ENCODE measurements at regions not wholly inside any gene's neighbourhood (a gene's known extent, or its start where the extent isn't known, plus 50 kb on each side); places are given as distances from the start of the nearest gene placed in this dataset.

- Histone ChIP-seq H3K4me3 (ENCODE audit: low read length) (no peak overlapping the region), H3K27me3 (ENCODE audit: insufficient read depth, low read length) (no peaks in the 10 kb centered on the region), H3K36me3 (ENCODE audit: insufficient read depth, low read depth, low read length) (no peaks in the 10 kb centered on the region), H3K9me3 (ENCODE audit: insufficient read depth, low read depth, low read length) (no peaks in the 10 kb centered on the region), H3K27ac (ENCODE audit: low read length) (no peak overlapping the region), H3K4me1 (ENCODE audit: insufficient read depth, low read length) (no peaks in the 10 kb centered on the region), H3K9ac (ENCODE audit: low read depth, low read length) (no peak overlapping the region)
Measured at GRCh38 chr4:181046809-181047208, 1196.4 kb upstream of the TENM3 start.

- no peaks in the 10 kb centered on the region for H3K4me1 ChIP-seq (ENCODE audit: insufficient read depth, low read length)
- no peak overlapping the region for H3K9ac ChIP-seq (ENCODE audit: low read depth, low read length)
- H3K27me3 ChIP-seq (ENCODE audit: insufficient read depth, low read length), result no peaks in the 10 kb centered on the region
- H3K4me3 ChIP-seq (ENCODE audit: low read length), result no peak overlapping the region
- no peak overlapping the region for H3K27ac ChIP-seq (ENCODE audit: low read length)
- H3K9me3 ChIP-seq (ENCODE audit: insufficient read depth, low read depth, low read length), result no peaks in the 10 kb centered on the region
- no peaks in the 10 kb centered on the region for H3K36me3 ChIP-seq (ENCODE audit: insufficient read depth, low read depth, low read length)
Measured at GRCh38 chr4:181051931-181052330, 1191.3 kb upstream of the TENM3 start.

- no peak overlapping the region for H3K4me3 ChIP-seq (ENCODE audit: low read length)
- H3K27me3 ChIP-seq (ENCODE audit: insufficient read depth, low read length), result no peaks in the 10 kb centered on the region
- H3K9ac ChIP-seq (ENCODE audit: low read depth, low read length), result no peak overlapping the region
- H3K4me1 ChIP-seq (ENCODE audit: insufficient read depth, low read length), result peaks cover 9% of the 10 kb centered on the region; the same call in 1 of the 2 replicates
- no peaks in the 10 kb centered on the region for H3K36me3 ChIP-seq (ENCODE audit: insufficient read depth, low read depth, low read length)
- no peaks in the 10 kb centered on the region for H3K9me3 ChIP-seq (ENCODE audit: insufficient read depth, low read depth, low read length)
- no peak overlapping the region for H3K27ac ChIP-seq (ENCODE audit: low read length)
Measured at GRCh38 chr4:181061787-181062186, 1181.4 kb upstream of the TENM3 start.

- Histone ChIP-seq H3K9ac (ENCODE audit: low read depth, low read length) (no peak overlapping the region), H3K36me3 (ENCODE audit: insufficient read depth, low read depth, low read length) (no peaks in the 10 kb centered on the region), H3K27ac (ENCODE audit: low read length) (no peak overlapping the region), H3K4me1 (ENCODE audit: insufficient read depth, low read length) (peaks cover 9% of the 10 kb centered on the region; the same call in 1 of the 2 replicates), H3K4me3 (ENCODE audit: low read length) (no peak overlapping the region), H3K27me3 (ENCODE audit: insufficient read depth, low read length) (no peaks in the 10 kb centered on the region), H3K9me3 (ENCODE audit: insufficient read depth, low read depth, low read length) (no peaks in the 10 kb centered on the region)
Measured at GRCh38 chr4:181063212-181063611, 1180.0 kb upstream of the TENM3 start.

GRCh38 chr4:181077341-181077740, 1165.9 kb upstream of the TENM3 start:
- Histone ChIP-seq H3K9me3 (ENCODE audit: insufficient read depth, low read depth, low read length) (no peaks in the 10 kb centered on the region), H3K4me1 (ENCODE audit: insufficient read depth, low read length) (no peaks in the 10 kb centered on the region), H3K9ac (ENCODE audit: low read depth, low read length) (no peak overlapping the region), H3K36me3 (ENCODE audit: insufficient read depth, low read depth, low read length) (no peaks in the 10 kb centered on the region), H3K4me3 (ENCODE audit: low read length) (no peak overlapping the region), H3K27me3 (ENCODE audit: insufficient read depth, low read length) (no peaks in the 10 kb centered on the region), H3K27ac (ENCODE audit: low read length) (no peak overlapping the region)

- H3K36me3 ChIP-seq (ENCODE audit: insufficient read depth, low read depth, low read length), result no peaks in the 10 kb centered on the region
- H3K4me1 ChIP-seq (ENCODE audit: insufficient read depth, low read length), result no peaks in the 10 kb centered on the region
- H3K27ac ChIP-seq (ENCODE audit: low read length), result no peak overlapping the region
- no peak overlapping the region for H3K9ac ChIP-seq (ENCODE audit: low read depth, low read length)
- no peak overlapping the region for H3K4me3 ChIP-seq (ENCODE audit: low read length)
- no peaks in the 10 kb centered on the region for H3K9me3 ChIP-seq (ENCODE audit: insufficient read depth, low read depth, low read length)
- H3K27me3 ChIP-seq (ENCODE audit: insufficient read depth, low read length), result no peaks in the 10 kb centered on the region
Measured at GRCh38 chr4:181078196-181078595, 1165.0 kb upstream of the TENM3 start.

- Histone ChIP-seq H3K27me3 (ENCODE audit: insufficient read depth, low read length) (no peaks in the 10 kb centered on the region), H3K4me3 (ENCODE audit: low read length) (no peak overlapping the region), H3K4me1 (ENCODE audit: insufficient read depth, low read length) (no peaks in the 10 kb centered on the region; the same call in 1 of the 2 replicates)
Measured at GRCh38 chr4:181083757-181084361, 1159.3 kb upstream of the TENM3 start.

GRCh38 chr4:181085557-181085956, 1157.6 kb upstream of the TENM3 start:
- Histone ChIP-seq H3K36me3 (ENCODE audit: insufficient read depth, low read depth, low read length) (no peaks in the 10 kb centered on the region), H3K4me3 (ENCODE audit: low read length) (no peak overlapping the region), H3K4me1 (ENCODE audit: insufficient read depth, low read length) (no peaks in the 10 kb centered on the region; the same call in 1 of the 2 replicates), H3K27ac (ENCODE audit: low read length) (no peak overlapping the region), H3K27me3 (ENCODE audit: insufficient read depth, low read length) (no peaks in the 10 kb centered on the region), H3K9me3 (ENCODE audit: insufficient read depth, low read depth, low read length) (no peaks in the 10 kb centered on the region), H3K9ac (ENCODE audit: low read depth, low read length) (no peak overlapping the region)

More at GRCh38 chr4:181083757-181084361, 1159.3 kb upstream of the TENM3 start:
- H3K9ac ChIP-seq (ENCODE audit: low read depth, low read length), result no peak overlapping the region
- no peaks in the 10 kb centered on the region for H3K36me3 ChIP-seq (ENCODE audit: insufficient read depth, low read depth, low read length)
- no peaks in the 10 kb centered on the region for H3K9me3 ChIP-seq (ENCODE audit: insufficient read depth, low read depth, low read length)
- H3K27ac ChIP-seq (ENCODE audit: low read length), result no peak overlapping the region

GRCh38 chr4:181105487-181105886, 1137.7 kb upstream of the TENM3 start:
- no peak overlapping the region for H3K4me3 ChIP-seq (ENCODE audit: low read length)
- no peak overlapping the region for H3K27ac ChIP-seq (ENCODE audit: low read length)
- H3K27me3 ChIP-seq (ENCODE audit: insufficient read depth, low read length), result no peaks in the 10 kb centered on the region
- peaks cover 2% of the 10 kb centered on the region; the same call in 1 of the 2 replicates for H3K4me1 ChIP-seq (ENCODE audit: insufficient read depth, low read length)
- H3K9me3 ChIP-seq (ENCODE audit: insufficient read depth, low read depth, low read length), result no peaks in the 10 kb centered on the region
- H3K36me3 ChIP-seq (ENCODE audit: insufficient read depth, low read depth, low read length), result no peaks in the 10 kb centered on the region
- H3K9ac ChIP-seq (ENCODE audit: low read depth, low read length), result no peak overlapping the region

GRCh38 chr4:181106398-181106797, 1136.8 kb upstream of the TENM3 start:
- no peak overlapping the region for H3K27ac ChIP-seq (ENCODE audit: low read length)
- no peaks in the 10 kb centered on the region for H3K9me3 ChIP-seq (ENCODE audit: insufficient read depth, low read depth, low read length)
- peaks cover 2% of the 10 kb centered on the region; the same call in 1 of the 2 replicates for H3K4me1 ChIP-seq (ENCODE audit: insufficient read depth, low read length)
- no peak overlapping the region for H3K4me3 ChIP-seq (ENCODE audit: low read length)
- H3K9ac ChIP-seq (ENCODE audit: low read depth, low read length), result no peak overlapping the region
- H3K36me3 ChIP-seq (ENCODE audit: insufficient read depth, low read depth, low read length), result no peaks in the 10 kb centered on the region
- H3K27me3 ChIP-seq (ENCODE audit: insufficient read depth, low read length), result no peaks in the 10 kb centered on the region

- H3K27ac ChIP-seq (ENCODE audit: low read length), result no peak overlapping the region
- no peaks in the 10 kb centered on the region for H3K27me3 ChIP-seq (ENCODE audit: insufficient read depth, low read length)
- H3K4me3 ChIP-seq (ENCODE audit: low read length), result no peak overlapping the region
- no peaks in the 10 kb centered on the region for H3K9me3 ChIP-seq (ENCODE audit: insufficient read depth, low read depth, low read length)
- H3K36me3 ChIP-seq (ENCODE audit: insufficient read depth, low read depth, low read length), result no peaks in the 10 kb centered on the region
- H3K9ac ChIP-seq (ENCODE audit: low read depth, low read length), result no peak overlapping the region
- peaks cover 2% of the 10 kb centered on the region; the same call in 1 of the 2 replicates for H3K4me1 ChIP-seq (ENCODE audit: insufficient read depth, low read length)
Measured at GRCh38 chr4:181108237-181108636, 1135.0 kb upstream of the TENM3 start.

- no peak overlapping the region for H3K27ac ChIP-seq (ENCODE audit: low read length)
- no peaks in the 10 kb centered on the region; the same call in 1 of the 2 replicates for H3K4me1 ChIP-seq (ENCODE audit: insufficient read depth, low read length)
- H3K9me3 ChIP-seq (ENCODE audit: insufficient read depth, low read depth, low read length), result no peaks in the 10 kb centered on the region
- H3K4me3 ChIP-seq (ENCODE audit: low read length), result no peak overlapping the region
- no peaks in the 10 kb centered on the region for H3K27me3 ChIP-seq (ENCODE audit: insufficient read depth, low read length)
- H3K36me3 ChIP-seq (ENCODE audit: insufficient read depth, low read depth, low read length), result no peaks in the 10 kb centered on the region
- no peak overlapping the region for H3K9ac ChIP-seq (ENCODE audit: low read depth, low read length)
Measured at GRCh38 chr4:181119186-181119585, 1124.0 kb upstream of the TENM3 start.

Data from iPS-20b (cell line).